ENCODE measurements at regions not wholly inside any gene's neighbourhood (a gene's known extent, or its start where the extent isn't known, plus 50 kb on each side); places are given as distances from the start of the nearest gene placed in this dataset.

- TF ChIP-seq POLR2A (IDR thresholded peaks at IDR 0.05) (no peak), CTCF (IDR thresholded peaks at IDR 0.05) (no peak)
These were observed 116.4 kb upstream of the IGSF1 start for GRCh38 chrX:131405497-131405896.
